Small intestine (tissue), 7 donors: ENCODE measurements at regions not wholly inside any gene's neighbourhood (a gene's known extent, or its start where the extent isn't known, plus 50 kb on each side); places are given as distances from the start of the nearest gene placed in this dataset.
"Not testable (repeated sequence)": the region's sequence is repeated elsewhere in the genome, so short reads cannot be mapped to it uniquely, and the experiment has no call there.

ENCODE experiments used
- DNase-seq, 2 donors: peaks; one replicate each; pipeline versions ENCODE4 v3.0.0 to v3.0.0-alpha.2; 2013
- FAIRE-seq: peaks from 2 replicates; lab custom pipeline; 2012; peaks lifted over from hg19 to GRCh38; lab: Jason Lieb, UNC
- H3K27ac ChIP-seq, 3 donors: one replicate each; pipeline ENCODE4 v1.5.1; 2013; ENCODE audit warnings: low read length in 2 of 3, mild to moderate bottlenecking in 2 of 3, control low read depth in 1 of 3, inconsistent platforms in 1 of 3, low read depth in 1 of 3, moderate library complexity in 1 of 3
- H3K27me3 ChIP-seq, 3 donors: one replicate each; pipeline ENCODE4 v1.6.1; 2013; ENCODE audit warnings: low read length in 3 of 3, inconsistent platforms in 1 of 3; ENCODE audit not compliant: control insufficient read depth in 3 of 3, insufficient read depth in 3 of 3
- H3K36me3 ChIP-seq, 3 donors: one replicate each; pipeline ENCODE4 v1.6.1; 2013; ENCODE audit warnings: low read length in 3 of 3, inconsistent platforms in 1 of 3, low read depth in 1 of 3, mild to moderate bottlenecking in 1 of 3, moderate library complexity in 1 of 3; ENCODE audit not compliant: control insufficient read depth in 3 of 3, insufficient read depth in 2 of 3
- H3K4me1 ChIP-seq, 3 donors: one replicate each; pipeline ENCODE4 v1.6.1; 2013; ENCODE audit warnings: low read length in 2 of 3, inconsistent platforms in 1 of 3, low read depth in 1 of 3, mild to moderate bottlenecking in 1 of 3, moderate library complexity in 1 of 3; ENCODE audit not compliant: control insufficient read depth in 3 of 3, insufficient read depth in 2 of 3
- H3K4me3 ChIP-seq, 3 donors: one replicate each; pipeline ENCODE4 v1.5.1; 2013; ENCODE audit warnings: low read length in 3 of 3, control low read depth in 1 of 3, inconsistent platforms in 1 of 3, low read depth in 1 of 3, mild to moderate bottlenecking in 1 of 3, moderate library complexity in 1 of 3
- H3K9me3 ChIP-seq, 2 donors: one replicate each; pipeline ENCODE4 v1.6.1; 2013; ENCODE audit warnings: low read depth in 1 of 2, low read length in 1 of 2; ENCODE audit not compliant: control insufficient read depth in 2 of 2, insufficient read depth in 1 of 2
- WGBS, 3 donors: extraction: QIAGEN DNeasy Blood & Tissue Kit; methylation state at CpG; one replicate each; pipeline ENCODE4 v1.1.7; 2013; 5-methylcytosine and 5-hydroxymethylcytosine counted together
- donor health status: healthy with polysubstance abuse.
- donor health status: control.
- donor health status: control.
- donor health status: Bipolar disorder and iron deficiency.
- donor health status: healthy.

GRCh38 chr22:22730655-22731373, 86.4 kb downstream of the GGTLC2 start:
- no peak for FAIRE-seq
- no peak for DNase-seq
- Histone ChIP-seq H3K4me3 (no peak overlapping the region), H3K9me3 (no peaks in the 10 kb centered on the region), H3K27ac (no peak overlapping the region), H3K4me1 (no peaks in the 10 kb centered on the region), H3K27me3 (no peaks in the 10 kb centered on the region), H3K36me3 (no peaks in the 10 kb centered on the region)
- WGBS, 3 donors = 87 to 96% (median 96%) methylated on average over 9 of the region's 9 CpGs

DNA sequence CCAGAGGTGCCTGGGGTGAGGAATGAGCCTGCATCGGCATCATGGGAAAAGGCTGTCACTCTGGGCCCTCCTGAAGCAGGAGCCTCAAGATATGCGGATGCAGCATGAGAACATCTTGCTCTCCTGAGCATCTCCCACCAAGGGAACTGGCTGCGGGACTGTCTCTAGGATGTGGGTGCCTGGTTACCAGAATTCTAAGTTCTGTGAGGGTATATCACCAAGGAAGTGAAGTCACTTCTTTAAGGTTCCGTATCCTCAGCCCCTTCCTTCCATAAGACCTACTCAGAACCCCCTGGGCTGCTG, 86.9 kb downstream of the GGTLC2 start:
- no peak for FAIRE-seq
- no peaks in the 10 kb centered on the region for H3K4me1 ChIP-seq

GRCh38 chr22:22733006-22733405, 88.6 kb downstream of the GGTLC2 start:
- H3K4me1 ChIP-seq, H3K4me3 ChIP-seq, DNase-seq, FAIRE-seq, H3K36me3 ChIP-seq, H3K27me3 ChIP-seq, H3K27ac ChIP-seq, H3K9me3 ChIP-seq: not testable (repeated sequence)
- WGBS, 3 donors = 74 to 89% (median 77%) methylated on average over 2 of the region's 2 CpGs

More for the DNA sequence above, 86.9 kb downstream of the GGTLC2 start:
- H3K9me3 ChIP-seq = no peaks in the 10 kb centered on the region
- H3K36me3 ChIP-seq = no peaks in the 10 kb centered on the region
- no peak overlapping the region for H3K27ac ChIP-seq
- DNase-seq = no peak
- no peak overlapping the region for H3K4me3 ChIP-seq
- WGBS, 3 donors = 91 to 93% (median 93%) methylated on average over 4 of the region's 4 CpGs
- H3K27me3 ChIP-seq = no peaks in the 10 kb centered on the region

GRCh38 chr22:22733881-22734373, 89.5 kb downstream of the GGTLC2 start:
- Histone ChIP-seq H3K27ac (no peak overlapping the region), H3K4me1 (no peaks in the 10 kb centered on the region), H3K36me3 (no peaks in the 10 kb centered on the region), H3K4me3 (no peak overlapping the region), H3K9me3 (no peaks in the 10 kb centered on the region), H3K27me3 (peaks cover 0 to 6% (median 0%) of the 10 kb centered on the region in 3 donors)
- 73 to 84% (median 74%) methylated on average over 7 of the region's 7 CpGs for WGBS, 3 donors
- DNase-seq (no peak), FAIRE-seq (no peak)

DNA sequence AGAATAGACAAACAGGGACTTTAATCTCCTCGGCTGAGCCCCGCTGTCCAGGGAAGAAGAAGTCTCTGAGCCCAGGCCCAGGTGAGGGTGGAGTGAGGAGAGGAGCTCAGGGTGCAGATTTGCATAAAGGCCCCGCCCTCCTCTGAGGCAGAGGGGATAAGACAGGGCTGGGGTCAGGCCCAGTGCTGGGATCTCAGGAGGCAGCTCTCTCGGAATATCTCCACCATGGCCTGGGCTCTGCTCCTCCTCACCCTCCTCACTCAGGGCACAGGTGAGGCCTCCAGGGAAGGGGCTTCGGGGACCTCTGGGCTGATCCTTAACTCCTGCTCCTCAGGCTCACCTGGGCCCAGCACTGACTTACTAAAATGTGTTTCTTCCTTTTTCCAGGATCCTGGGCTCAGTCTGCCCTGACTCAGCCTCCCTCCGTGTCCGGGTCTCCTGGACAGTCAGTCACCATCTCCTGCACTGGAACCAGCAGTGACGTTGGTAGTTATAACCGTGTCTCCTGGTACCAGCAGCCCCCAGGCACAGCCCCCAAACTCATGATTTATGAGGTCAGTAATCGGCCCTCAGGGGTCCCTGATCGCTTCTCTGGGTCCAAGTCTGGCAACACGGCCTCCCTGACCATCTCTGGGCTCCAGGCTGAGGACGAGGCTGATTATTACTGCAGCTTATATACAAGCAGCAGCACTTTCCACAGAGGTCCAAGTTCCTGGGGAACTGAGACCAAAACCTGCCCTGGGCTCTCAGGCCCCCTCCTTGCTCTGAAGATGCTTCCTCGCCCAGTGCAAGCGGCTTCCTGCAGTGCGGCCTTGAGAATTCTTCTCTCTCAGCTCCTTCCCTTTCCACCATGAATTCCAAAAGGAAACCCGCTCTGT, 90.2 kb downstream of the GGTLC2 start:
- H3K4me3 ChIP-seq, H3K4me1 ChIP-seq, DNase-seq, FAIRE-seq, H3K36me3 ChIP-seq, H3K9me3 ChIP-seq, H3K27me3 ChIP-seq, H3K27ac ChIP-seq: not testable (repeated sequence)
- 81 to 86% (median 82%) methylated on average over 16 to 17 of the region's 17 CpGs for WGBS, 3 donors

DNA sequence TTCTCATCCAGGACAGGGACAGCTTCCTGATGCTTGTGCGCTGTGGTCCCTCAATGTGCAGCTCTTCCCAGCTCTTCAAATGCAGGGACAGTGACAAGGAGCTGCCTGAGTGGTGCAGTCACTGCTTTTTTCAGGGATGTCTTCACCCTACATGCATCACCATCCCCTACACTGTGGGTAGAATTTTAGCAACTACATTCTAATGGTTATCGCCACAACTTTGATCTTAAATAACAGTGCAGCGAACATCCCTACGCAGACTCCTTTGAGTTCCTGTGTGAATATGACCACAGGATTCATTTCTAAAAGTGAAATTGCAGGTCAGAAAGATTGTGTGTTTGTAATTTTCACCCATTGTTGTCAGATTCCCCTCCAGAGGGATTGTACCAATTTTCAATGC, 90.9 kb downstream of the GGTLC2 start:
- FAIRE-seq, H3K4me1 ChIP-seq, H3K4me3 ChIP-seq, DNase-seq, H3K36me3 ChIP-seq, H3K9me3 ChIP-seq, H3K27me3 ChIP-seq, H3K27ac ChIP-seq: not testable (repeated sequence)
- WGBS, 3 donors = 80 to 96% (median 85%) methylated on average over 4 of the region's 4 CpGs

DNA sequence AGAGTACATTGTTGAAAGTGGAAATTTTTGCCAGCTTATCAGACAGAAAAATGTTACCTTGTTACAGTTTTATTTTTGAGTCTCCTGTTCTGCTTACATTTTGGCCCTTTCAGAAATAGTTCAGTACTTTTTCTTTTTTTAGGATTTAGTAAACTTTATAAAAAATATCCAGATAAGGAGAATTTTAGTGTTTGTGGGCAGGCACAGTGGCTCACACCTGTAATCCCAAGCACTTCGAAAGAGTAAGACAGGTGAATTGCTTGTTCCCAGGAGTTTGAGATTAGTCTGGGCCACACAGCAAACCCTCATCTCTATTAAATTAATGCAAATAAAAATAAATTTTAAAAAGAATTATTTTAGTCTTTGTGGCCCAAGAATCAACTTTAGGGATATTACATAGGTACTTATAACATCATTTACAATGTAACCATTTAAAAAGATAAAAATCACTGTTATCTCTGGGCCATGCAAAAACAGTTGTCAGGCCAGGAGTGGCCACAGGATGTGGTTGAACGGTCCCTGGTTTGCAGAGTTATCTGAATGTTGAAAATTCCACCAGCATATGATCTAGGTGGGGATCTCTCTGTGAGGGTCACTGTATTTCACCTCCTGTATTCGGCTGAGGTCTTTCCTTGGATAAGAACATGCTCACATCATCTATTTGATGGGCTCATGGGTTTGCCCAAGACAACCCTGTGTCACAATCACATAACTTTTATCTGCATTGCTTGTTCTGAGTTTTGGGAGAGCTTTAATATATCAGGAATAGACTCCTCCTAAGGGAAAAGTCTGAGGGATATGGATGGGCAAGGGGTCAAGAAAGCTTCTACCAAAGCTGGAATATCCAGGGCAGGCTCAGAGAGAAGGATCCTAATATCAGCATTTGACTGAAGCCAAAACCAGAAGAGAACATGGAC, 91.5 kb downstream of the GGTLC2 start:
- FAIRE-seq (no peak), DNase-seq (no peak)
- Histone ChIP-seq H3K4me1 (no peaks in the 10 kb centered on the region), H3K27me3 (peaks cover 0 to 8% (median 0%) of the 10 kb centered on the region in 3 donors), H3K4me3 (no peak overlapping the region), H3K9me3 (no peaks in the 10 kb centered on the region), H3K27ac (no peak overlapping the region), H3K36me3 (no peaks in the 10 kb centered on the region)
- 60 to 67% (median 63%) methylated on average over 3 of the region's 3 CpGs for WGBS, 3 donors

GRCh38 chr22:22737590-22737989, 93.2 kb downstream of the GGTLC2 start:
- no peaks in the 10 kb centered on the region for H3K4me1 ChIP-seq
- DNase-seq (no peak), FAIRE-seq (no peak)
- no peak overlapping the region for H3K4me3 ChIP-seq
- H3K9me3 ChIP-seq = no peaks in the 10 kb centered on the region
- H3K36me3 ChIP-seq = no peaks in the 10 kb centered on the region
- 76 to 87% (median 77%) methylated on average over 2 of the region's 2 CpGs for WGBS, 3 donors
- no peak overlapping the region for H3K27ac ChIP-seq
- peaks cover 0 to 8% (median 0%) of the 10 kb centered on the region in 3 donors for H3K27me3 ChIP-seq
